ENCODE measurements at regions not wholly inside any gene's neighbourhood (a gene's known extent, or its start where the extent isn't known, plus 50 kb on each side); places are given as distances from the start of the nearest gene placed in this dataset.
A peak's percentile ranks its signal among the peaks of the same experiment; 100 is the strongest.
"Not testable (repeated sequence)": the region's sequence is repeated elsewhere in the genome, so short reads cannot be mapped to it uniquely, and the experiment has no call there.

- DNase-seq (ENCODE audit: low spot score): no peak
Measured at GRCh38 chr9:73095425-73095824, 56.2 kb upstream of the ANXA1 start.

- no peak for DNase-seq (ENCODE audit: low spot score)
Measured at GRCh38 chr9:73093740-73094379, 57.8 kb upstream of the ANXA1 start.

GRCh38 chr9:73093016-73093739 lies 58.5 kb upstream of the ANXA1 start:
- DNase-seq (ENCODE audit: low spot score): no peak

GRCh38 chr9:73091909-73092308 lies 59.8 kb upstream of the ANXA1 start:
- no peak for DNase-seq (ENCODE audit: low spot score)

- DNase-seq (ENCODE audit: low spot score): no peak
Measured at GRCh38 chr9:73090214-73090613, 61.5 kb upstream of the ANXA1 start.

GRCh38 chr9:73089304-73089985 lies 62.2 kb upstream of the ANXA1 start:
- DNase-seq (ENCODE audit: low spot score): no peak

- DNase-seq (ENCODE audit: low spot score): not testable (repeated sequence)
Measured at GRCh38 chr9:73087876-73088275, 63.8 kb upstream of the ANXA1 start.

- no peak for DNase-seq (ENCODE audit: low spot score)
Measured at GRCh38 chr9:73083519-73083918, 68.1 kb upstream of the ANXA1 start.

- peak; percentile 18 for DNase-seq (ENCODE audit: low spot score)
Measured at GRCh38 chr9:73081979-73082657, 69.5 kb upstream of the ANXA1 start.

GRCh38 chr9:73080110-73080694 lies 71.5 kb upstream of the ANXA1 start:
- DNase-seq (ENCODE audit: low spot score): no peak

GRCh38 chr9:73079326-73079725 lies 72.3 kb upstream of the ANXA1 start:
- DNase-seq (ENCODE audit: low spot score): no peak

GRCh38 chr9:73077625-73078030 lies 74.0 kb upstream of the ANXA1 start:
- DNase-seq (ENCODE audit: low spot score): no peak

GRCh38 chr9:73076970-73077369 lies 74.7 kb upstream of the ANXA1 start:
- DNase-seq (ENCODE audit: low spot score): no peak

- DNase-seq (ENCODE audit: low spot score): no peak
Measured at GRCh38 chr9:73074176-73074708, 77.4 kb upstream of the ANXA1 start.

- DNase-seq (ENCODE audit: low spot score): no peak
Measured at GRCh38 chr9:73073337-73074175, 78.1 kb upstream of the ANXA1 start.

GRCh38 chr9:73067074-73067473 lies 84.6 kb upstream of the ANXA1 start:
- no peak for DNase-seq (ENCODE audit: low spot score)

- DNase-seq (ENCODE audit: low spot score): no peak
Measured at GRCh38 chr9:73065439-73065838, 86.2 kb upstream of the ANXA1 start.

- no peak for DNase-seq (ENCODE audit: low spot score)
Measured at GRCh38 chr9:73064315-73064714, 87.3 kb upstream of the ANXA1 start.

- DNase-seq (ENCODE audit: low spot score): no peak
Measured at GRCh38 chr9:73061146-73061545, 90.5 kb upstream of the ANXA1 start.

GRCh38 chr9:73059247-73059646 lies 92.4 kb upstream of the ANXA1 start:
- DNase-seq (ENCODE audit: low spot score): no peak

GRCh38 chr9:73056245-73056644 lies 95.4 kb upstream of the ANXA1 start:
- no peak for DNase-seq (ENCODE audit: low spot score)
